IPS DF 6.9 (cell line): ENCODE measurements at regions not wholly inside any gene's neighbourhood (a gene's known extent, or its start where the extent isn't known, plus 50 kb on each side); places are given as distances from the start of the nearest gene placed in this dataset.
A peak's percentile ranks its signal among the peaks of the same experiment; 100 is the strongest.
"Not testable (repeated sequence)": the region's sequence is repeated elsewhere in the genome, so short reads cannot be mapped to it uniquely, and the experiment has no call there.

Experiments
- DNase-seq: peaks from one replicate; pipeline ENCODE4 v3.0.0-alpha.2; 2013; ENCODE audit warnings: low read depth, low spot score
- H3K27ac ChIP-seq: one replicate; pipeline ENCODE4 v1.5.1; 2013; ENCODE audit warnings: low read length, control low read depth
- H3K27me3 ChIP-seq: 2 replicates; pipeline ENCODE4 v1.6.1; 2013; ENCODE audit warnings: mild to moderate bottlenecking, low read length; ENCODE audit not compliant: control insufficient read depth, insufficient read depth
- H3K36me3 ChIP-seq: 2 replicates; pipeline ENCODE4 v1.6.1; 2013; ENCODE audit warnings: low read length; ENCODE audit not compliant: control insufficient read depth, insufficient read depth
- H3K4me1 ChIP-seq: 2 replicates; pipeline ENCODE4 v1.6.1; 2013; ENCODE audit warnings: low read length; ENCODE audit not compliant: control insufficient read depth, insufficient read depth
- H3K4me3 ChIP-seq: 2 replicates; pipeline ENCODE4 v1.5.1; 2013; ENCODE audit warnings: mild to moderate bottlenecking, low read length
- H3K9me3 ChIP-seq: 2 replicates; pipeline ENCODE4 v1.6.1; 2013; ENCODE audit warnings: low read length, inconsistent platforms; ENCODE audit not compliant: control insufficient read depth, insufficient read depth
- WGBS: extraction: QIAGEN DNeasy Blood & Tissue Kit; methylation state at CpG from one replicate; pipeline ENCODE4 v1.1.7; 2013; ENCODE audit warnings: mixed read lengths, missing lambda C conversion rate; ENCODE audit not compliant: insufficient read length, insufficient coverage; 5-methylcytosine and 5-hydroxymethylcytosine counted together

DNA sequence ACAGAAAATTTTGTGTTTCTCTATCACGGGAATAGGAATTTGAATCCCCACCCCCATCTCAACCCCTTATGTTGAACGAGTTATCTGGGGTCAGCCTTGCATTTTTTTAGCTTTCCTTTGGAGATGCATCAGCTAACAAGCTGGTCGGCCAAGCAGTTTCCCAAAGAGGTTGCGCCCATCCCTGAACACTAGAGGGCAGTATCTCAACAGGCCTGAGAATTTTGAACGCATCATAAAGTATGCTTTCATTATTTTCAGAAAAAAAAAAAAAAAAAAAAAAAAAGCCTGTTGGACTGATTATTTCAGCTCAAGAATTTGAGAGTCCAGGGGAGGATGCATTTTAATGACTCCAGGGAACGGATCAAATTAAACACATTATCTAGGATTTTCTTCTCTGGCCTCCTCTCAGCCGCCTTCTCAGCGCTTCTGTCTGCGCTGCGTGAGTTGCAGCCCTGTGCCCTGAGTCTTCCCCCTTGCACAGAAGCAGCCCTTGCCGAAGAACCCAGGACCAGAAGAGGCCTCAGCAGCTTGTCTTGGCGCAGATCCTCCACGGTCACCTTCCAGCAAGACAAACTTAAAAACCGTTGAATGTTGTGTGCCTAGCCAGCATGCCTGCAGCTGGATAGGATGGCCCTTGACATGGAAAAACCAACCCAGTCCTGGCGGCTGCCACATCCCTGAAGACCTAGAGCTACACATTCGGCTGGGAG lies 76.6 kb upstream of the GZMB start:
- H3K4me1 ChIP-seq: no peaks in the 10 kb centered on the region
- no peak overlapping the region for H3K27ac ChIP-seq
- peak; percentile 35 for DNase-seq
- no peaks in the 10 kb centered on the region for H3K9me3 ChIP-seq
- no peaks in the 10 kb centered on the region for H3K36me3 ChIP-seq
- H3K27me3 ChIP-seq: no peaks in the 10 kb centered on the region
- WGBS: no CpG with 5 or more reads among the region's 16 CpGs
- H3K4me3 ChIP-seq: no peak overlapping the region

DNA sequence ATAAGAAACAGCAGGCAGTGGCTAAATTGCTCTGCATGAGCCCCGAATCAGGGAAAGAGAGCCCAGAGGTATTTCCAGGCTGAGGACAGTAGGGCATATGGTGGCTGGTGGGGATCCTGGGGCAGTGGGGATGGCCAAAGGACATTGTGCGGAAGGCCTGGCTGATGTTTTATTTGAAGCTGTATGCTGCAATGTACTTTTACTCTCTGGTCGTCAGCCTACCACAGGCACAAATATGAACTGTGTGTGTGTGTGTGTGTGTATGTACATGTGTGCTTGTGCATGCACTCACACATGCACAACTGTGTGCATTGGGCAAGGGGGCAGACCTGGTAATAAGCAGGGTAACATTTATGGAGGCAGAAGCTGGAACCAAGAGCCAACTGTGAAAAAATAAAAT lies 74.7 kb upstream of the GZMB start:
- Histone ChIP-seq H3K4me1 (no peaks in the 10 kb centered on the region), H3K9me3 (no peaks in the 10 kb centered on the region), H3K27me3 (no peaks in the 10 kb centered on the region), H3K4me3 (no peak overlapping the region), H3K36me3 (no peaks in the 10 kb centered on the region), H3K27ac (no peak overlapping the region)
- WGBS: no CpG with 5 or more reads among the region's 3 CpGs
- DNase-seq: no peak

DNA sequence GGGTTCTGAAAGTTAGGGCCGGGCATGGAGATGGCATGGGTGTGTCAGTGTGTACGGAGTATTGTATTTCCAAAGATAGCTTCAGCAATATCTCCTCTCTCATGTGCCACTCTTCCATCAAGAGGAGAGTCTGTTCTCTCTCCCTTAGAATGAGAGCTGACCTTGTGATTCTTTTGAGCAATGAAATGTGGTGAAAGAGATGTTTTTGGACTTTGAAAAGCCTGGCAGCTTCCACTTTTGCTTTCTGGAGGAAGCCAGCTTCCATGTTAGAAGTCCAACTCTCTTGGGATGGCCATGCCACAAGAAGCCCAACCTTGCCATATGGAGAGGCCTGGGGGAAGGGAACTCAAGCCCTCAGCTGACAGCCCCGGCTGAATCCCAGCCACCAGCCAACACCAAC lies 72.4 kb upstream of the GZMB start:
- WGBS: no CpG with 5 or more reads among the region's 3 CpGs
- H3K27me3 ChIP-seq: no peaks in the 10 kb centered on the region
- no peak overlapping the region for H3K27ac ChIP-seq
- DNase-seq: no peak
- no peaks in the 10 kb centered on the region for H3K4me1 ChIP-seq
- H3K9me3 ChIP-seq: no peaks in the 10 kb centered on the region
- H3K4me3 ChIP-seq: no peak overlapping the region
- no peaks in the 10 kb centered on the region for H3K36me3 ChIP-seq

DNA sequence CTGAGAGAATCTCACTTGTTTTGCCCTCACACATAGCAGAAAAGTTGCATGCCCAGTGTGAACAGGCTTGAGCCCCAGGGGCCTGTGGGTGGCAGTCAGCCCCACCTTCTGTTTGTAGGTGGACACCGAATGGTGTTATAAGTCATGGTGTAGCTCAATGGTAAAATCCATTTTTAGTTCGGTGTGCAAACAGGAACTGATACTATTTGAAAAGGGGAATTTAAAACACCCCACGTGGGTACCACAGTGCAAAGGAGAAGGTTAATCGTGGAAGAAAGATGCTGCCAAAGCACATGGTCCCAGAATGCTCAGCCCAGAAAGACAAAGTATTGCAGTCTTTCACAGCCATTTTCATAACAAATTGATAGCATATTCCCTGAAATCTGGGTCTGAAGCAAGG lies 71.8 kb upstream of the GZMB start:
- Histone ChIP-seq H3K36me3 (no peaks in the 10 kb centered on the region), H3K9me3 (no peaks in the 10 kb centered on the region), H3K4me1 (no peaks in the 10 kb centered on the region), H3K27ac (no peak overlapping the region), H3K27me3 (no peaks in the 10 kb centered on the region), H3K4me3 (no peak overlapping the region)
- WGBS: no CpG with 5 or more reads among the region's 4 CpGs
- DNase-seq: no peak

DNA sequence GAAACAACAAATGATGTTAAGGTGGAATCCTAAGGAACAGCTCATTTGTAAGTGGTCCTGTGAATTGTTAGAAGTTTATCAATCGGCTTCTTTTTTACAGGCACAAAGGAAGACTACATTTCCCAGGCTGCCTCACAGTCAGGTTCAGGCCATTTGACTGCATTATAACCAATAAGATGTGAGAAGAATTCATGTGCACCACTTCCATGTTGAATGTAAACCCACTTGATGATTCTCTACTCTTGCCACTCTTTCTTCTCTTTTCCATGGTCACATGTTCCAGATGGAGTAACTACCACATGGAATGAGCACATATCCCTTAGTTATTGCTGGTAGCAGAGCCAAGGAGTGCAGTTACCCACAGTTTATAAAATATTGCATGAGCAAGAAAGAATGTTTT lies 67.1 kb upstream of the GZMB start:
- Histone ChIP-seq H3K27me3 (no peaks in the 10 kb centered on the region), H3K36me3 (no peaks in the 10 kb centered on the region), H3K27ac (no peak overlapping the region), H3K4me1 (no peaks in the 10 kb centered on the region), H3K4me3 (no peak overlapping the region), H3K9me3 (no peaks in the 10 kb centered on the region)
- no peak for DNase-seq
- no CpG with 5 or more reads among the region's 1 CpG for WGBS

DNA sequence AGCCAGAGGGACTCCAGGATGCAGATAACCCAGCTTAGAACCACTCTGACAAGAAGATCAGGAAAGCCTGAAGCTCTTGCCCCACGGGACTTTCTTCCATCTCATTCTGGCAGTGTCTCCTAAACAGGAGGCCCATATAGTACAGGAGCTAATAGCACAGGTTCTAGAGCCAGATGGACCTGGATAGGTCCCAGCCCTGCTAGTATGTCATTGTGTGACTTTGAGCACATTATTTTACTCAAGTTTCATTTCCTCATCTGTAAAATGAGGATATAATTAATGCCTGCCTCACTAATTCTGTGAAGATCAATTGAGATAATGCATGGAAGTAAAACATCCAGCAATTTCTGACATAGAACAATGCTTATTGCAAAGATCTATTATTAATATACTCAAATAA lies 66.5 kb upstream of the GZMB start:
- Histone ChIP-seq H3K9me3 (no peaks in the 10 kb centered on the region), H3K4me3 (no peak overlapping the region), H3K27me3 (no peaks in the 10 kb centered on the region), H3K4me1 (no peaks in the 10 kb centered on the region), H3K27ac (no peak overlapping the region), H3K36me3 (no peaks in the 10 kb centered on the region)
- no CpG with 5 or more reads among the region's 1 CpG for WGBS
- DNase-seq: no peak

DNA sequence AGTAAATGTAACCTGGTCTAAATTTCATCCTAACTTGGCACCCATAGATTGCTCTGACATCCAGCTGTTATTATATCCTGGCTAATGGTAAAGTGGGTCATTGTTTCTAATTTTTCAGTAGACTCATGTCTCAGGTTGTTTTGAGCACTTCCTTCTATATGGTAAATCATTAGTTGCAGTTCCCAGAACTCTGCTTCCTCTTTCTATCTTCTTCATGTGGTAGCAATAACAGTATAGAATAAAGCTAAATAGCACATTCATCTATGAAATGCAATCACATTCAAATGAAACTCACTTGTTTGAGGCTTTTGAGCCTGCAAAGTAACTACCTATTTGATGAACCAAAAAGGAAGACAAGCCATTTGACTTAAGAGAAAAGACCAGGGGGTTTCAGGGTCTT lies 65.1 kb upstream of the GZMB start:
- Histone ChIP-seq H3K4me1 (no peaks in the 10 kb centered on the region), H3K27me3 (no peaks in the 10 kb centered on the region), H3K36me3 (no peaks in the 10 kb centered on the region), H3K27ac (no peak overlapping the region), H3K9me3 (no peaks in the 10 kb centered on the region), H3K4me3 (no peak overlapping the region)
- no peak for DNase-seq

DNA sequence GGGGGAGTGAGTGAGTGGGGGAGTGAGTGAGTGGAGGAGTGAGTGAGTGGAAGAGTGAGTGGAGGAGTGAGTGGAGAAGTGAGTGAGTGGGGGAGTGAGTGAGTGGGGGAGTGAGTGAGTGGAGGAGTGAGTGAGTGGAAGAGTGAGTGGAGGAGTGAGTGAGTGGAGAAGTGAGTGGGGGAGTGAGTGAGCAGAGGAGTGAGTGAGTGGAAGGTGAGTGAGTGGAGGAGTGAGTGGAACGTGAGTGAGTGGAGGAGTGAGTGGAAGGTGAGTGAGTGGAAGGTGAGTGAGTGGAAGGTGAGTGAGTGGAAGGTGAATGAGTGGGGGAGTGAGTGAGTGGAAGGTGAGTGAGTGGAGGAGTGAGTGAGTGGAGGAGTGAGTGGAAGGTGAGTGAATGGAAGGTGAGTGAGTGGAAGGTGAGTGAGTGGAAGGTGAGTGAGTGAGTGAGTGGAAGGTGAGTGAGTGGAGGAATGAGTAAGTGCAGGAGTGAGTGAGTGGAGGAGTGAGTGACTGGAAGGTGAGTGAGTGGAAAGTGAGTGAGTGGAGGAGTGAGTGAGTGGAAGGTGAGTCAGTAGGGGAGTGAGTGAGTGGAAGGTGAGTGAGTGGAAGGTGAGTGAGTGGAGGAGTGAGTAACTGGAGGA lies 62.4 kb upstream of the GZMB start:
- not testable (repeated sequence) for H3K27me3 ChIP-seq, H3K36me3 ChIP-seq, H3K9me3 ChIP-seq, H3K4me3 ChIP-seq, H3K4me1 ChIP-seq, DNase-seq, H3K27ac ChIP-seq
- WGBS: 100% methylated on average over 1 of the region's 1 CpG

DNA sequence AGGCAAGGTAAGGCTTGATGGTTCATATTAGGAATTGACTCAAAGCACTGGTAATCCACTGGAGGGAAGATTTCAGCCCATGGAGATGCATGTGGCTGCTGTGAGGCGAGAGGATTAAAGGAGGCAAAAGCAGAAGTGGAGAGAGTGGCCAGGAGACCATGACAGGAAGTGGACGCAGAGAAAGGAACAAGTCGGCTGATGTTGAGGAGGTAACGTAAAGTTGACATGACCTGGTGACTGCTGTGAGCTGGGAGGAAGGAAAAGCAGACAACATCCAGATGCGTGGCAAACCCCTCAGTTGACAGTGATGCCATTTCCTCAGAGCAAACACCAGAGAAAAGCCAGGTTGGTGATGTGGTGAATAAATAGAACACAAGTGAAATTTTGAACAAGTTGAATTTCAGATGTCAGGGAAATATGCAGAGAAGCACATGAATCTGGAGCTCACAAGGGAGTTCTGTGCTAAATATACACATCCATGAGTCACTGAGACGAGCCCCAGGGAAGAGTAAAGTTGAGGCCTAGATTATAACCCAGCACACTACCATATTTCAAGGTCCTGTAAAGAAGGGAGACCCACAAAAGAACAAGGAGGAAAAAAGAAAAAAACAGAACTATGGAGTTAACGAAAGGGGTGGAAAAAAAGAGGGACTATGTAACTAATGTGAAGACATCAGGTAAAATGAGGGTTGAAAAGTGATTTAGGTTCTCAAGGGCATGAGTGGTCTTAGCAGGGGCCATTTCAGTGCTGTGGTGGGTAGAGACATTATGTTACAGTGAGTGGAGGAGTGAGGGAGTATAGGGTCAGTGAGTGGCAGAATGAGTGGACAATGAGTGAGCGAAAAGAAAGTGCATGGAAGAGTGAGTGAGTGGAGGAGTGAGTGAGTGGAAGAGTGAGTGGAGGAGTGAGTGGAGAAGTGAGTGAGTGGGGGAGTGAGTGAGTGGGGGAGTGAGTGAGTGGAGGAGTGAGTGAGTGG lies 61.6 kb upstream of the GZMB start:
- WGBS: 80% methylated on average over 1 of the region's 8 CpGs
- no peaks in the 10 kb centered on the region for H3K27me3 ChIP-seq
- no peaks in the 10 kb centered on the region; the same call in 1 of the 2 replicates for H3K4me1 ChIP-seq
- no peaks in the 10 kb centered on the region for H3K36me3 ChIP-seq
- DNase-seq: no peak
- no peak overlapping the region for H3K4me3 ChIP-seq
- no peaks in the 10 kb centered on the region for H3K9me3 ChIP-seq
- H3K27ac ChIP-seq: no peak overlapping the region

DNA sequence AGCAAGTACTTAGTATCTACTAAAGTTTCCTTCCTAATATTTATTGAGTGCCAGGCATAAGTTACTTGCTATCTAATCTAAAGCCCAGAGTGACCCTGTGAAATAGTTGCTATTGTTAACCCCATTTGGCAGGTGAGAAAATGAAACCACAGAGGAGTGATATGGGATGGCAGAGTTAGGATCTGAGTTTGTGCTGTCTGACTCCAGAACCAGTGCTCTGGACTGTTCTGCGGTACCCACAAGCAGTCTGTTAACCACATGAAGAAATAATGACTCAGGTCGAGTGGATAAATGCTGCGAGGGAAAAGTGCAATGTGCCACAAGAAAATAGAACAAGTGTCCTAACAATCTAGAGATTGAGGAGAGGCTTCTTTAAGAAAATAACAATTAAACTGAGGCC lies 60.7 kb upstream of the GZMB start:
- Histone ChIP-seq H3K9me3 (no peaks in the 10 kb centered on the region), H3K4me3 (no peak overlapping the region), H3K27me3 (no peaks in the 10 kb centered on the region), H3K27ac (no peak overlapping the region), H3K4me1 (no peaks in the 10 kb centered on the region; the same call in 1 of the 2 replicates), H3K36me3 (no peaks in the 10 kb centered on the region)
- no peak for DNase-seq
- no CpG with 5 or more reads among the region's 3 CpGs for WGBS
